Transverse colon (tissue), 3 donors: ENCODE measurements at regions not wholly inside any gene's neighbourhood (a gene's known extent, or its start where the extent isn't known, plus 50 kb on each side); places are given as distances from the start of the nearest gene placed in this dataset.

ENCODE experiments used
- CTCF ChIP-seq, 5 experiments: fragments of 200-600 bp in 3 of 5; fragments of 450-650 bp in 2 of 5; sonication (generic) in 3 of 5; IDR thresholded peaks; 1 replicate in 2 of 5; 2 replicates in 3 of 5; pipeline ENCODE4 v1.5.1; 2016 to 2017; ENCODE audit warnings: antibody characterized with exemption in 5 of 5, inconsistent platforms in 3 of 5, mild to moderate bottlenecking in 2 of 5, moderate library complexity in 1 of 5
- POLR2A ChIP-seq: fragments of 450-650 bp; IDR thresholded peaks from one replicate; pipeline ENCODE4 v1.6.1; 2016; ENCODE audit warnings: antibody characterized with exemption, mild to moderate bottlenecking, moderate library complexity

- TF ChIP-seq POLR2A (no peak), CTCF (IDR thresholded peaks at IDR 0.05) (no peak)
Measured at GRCh38 chr18:47549021-47549540, 297.6 kb upstream of the SKOR2 start.
